GM21526 (cell line): ENCODE measurements at regions not wholly inside any gene's neighbourhood (a gene's known extent, or its start where the extent isn't known, plus 50 kb on each side); places are given as distances from the start of the nearest gene placed in this dataset.
A peak's percentile ranks its signal among the peaks of the same experiment; 100 is the strongest.

Source experiments
- ATAC-seq: cut with Tn5 transposase; IDR thresholded peaks from one replicate; pipeline ENCODE4 v1.9.1; 2021; ENCODE audit warnings: moderate library complexity; ENCODE audit not compliant: unreplicated experiment, low FRiP score

DNA sequence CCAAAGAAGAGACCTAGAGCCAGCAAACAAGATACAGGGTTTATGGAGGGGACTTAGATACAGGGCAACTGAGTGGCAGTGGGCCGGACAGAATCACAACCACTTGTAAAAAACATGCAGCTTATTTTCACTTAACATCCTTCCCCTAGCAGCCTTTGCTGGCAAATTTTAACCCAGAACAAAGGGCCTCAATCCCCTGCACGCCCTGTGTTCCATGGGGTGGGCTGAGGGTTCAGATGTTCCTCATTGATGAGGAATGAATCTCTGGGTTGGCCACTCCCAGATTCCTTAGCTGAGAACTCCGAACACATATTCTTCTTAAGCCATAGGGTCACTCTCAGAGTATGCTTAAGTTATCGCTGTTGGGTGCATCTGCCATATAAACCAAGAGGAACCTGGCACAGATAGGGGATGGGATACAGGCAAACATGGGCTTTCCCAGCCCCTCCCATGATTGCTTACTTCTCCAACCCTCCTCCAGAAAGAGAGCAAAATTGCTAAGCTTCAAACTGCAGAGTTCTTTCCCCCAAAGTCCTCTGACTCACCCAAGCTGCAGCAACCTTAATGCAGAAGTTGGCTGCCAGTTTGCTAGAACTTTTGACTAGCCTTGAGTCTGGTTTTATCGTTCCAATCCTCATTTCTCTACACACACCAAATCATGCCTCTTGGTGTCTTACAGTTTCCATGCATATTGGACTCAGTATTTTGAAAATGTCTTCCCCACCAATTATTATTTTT, 146.9 kb downstream of the CD47 start:
- ATAC-seq, result no peak

- ATAC-seq, result no peak
These were observed 147.7 kb downstream of the CD47 start for GRCh38 chr3:107942951-107943749.

DNA sequence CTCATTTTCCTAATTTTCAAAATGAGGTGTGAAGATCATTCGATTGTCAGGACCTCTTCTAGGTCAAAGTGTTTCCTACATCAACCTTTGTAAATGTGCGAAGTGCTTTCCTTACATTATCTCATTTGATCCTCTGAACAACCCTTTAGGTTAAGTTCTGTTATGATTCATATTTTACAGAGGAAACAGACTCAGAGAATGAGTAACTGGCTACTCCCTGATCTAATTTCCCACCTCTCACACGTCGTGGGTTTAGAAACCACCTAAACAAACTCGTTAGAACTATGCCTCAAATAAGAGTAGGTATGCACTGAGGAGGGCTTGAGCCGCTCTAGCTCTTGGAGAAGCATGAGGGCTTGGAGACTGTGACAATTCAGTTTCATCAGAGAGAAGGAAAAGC, 148.6 kb downstream of the CD47 start:
- ATAC-seq, result no peak

DNA sequence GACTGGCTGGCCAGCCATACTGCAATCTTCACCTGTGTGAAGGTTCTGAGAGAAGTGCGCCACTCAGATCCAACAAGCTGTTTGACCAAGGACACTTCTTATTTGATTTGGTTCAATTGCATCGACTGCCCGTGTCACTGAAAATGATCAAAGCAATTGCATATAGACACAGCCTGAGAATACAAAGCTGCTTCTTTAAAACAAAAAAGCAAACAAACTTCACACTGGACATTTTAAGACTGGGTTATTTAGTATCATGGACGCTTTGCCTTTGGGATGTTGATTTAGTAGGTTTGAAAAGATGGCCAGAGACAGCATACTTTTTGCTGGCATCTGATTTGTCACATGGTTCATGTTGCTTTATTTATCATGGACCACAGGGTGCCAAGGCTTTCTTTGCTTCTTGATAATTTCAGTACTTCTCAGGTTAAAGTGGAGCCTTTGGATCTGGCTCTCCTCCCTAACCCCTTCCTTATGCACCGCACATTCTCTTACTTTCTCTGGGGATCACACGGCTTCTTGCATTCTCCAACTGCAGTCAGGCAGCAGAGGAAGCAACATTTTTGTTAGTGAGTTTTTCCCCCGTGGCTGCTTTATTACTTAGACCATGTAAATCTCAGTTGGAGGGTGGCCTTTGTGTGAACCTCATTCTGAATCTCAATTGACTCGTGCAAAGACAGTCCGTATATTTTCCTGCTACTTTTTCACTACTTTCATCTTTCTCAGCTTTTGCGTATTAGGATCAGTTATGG, 151.0 kb downstream of the CD47 start:
- no peak for ATAC-seq

DNA sequence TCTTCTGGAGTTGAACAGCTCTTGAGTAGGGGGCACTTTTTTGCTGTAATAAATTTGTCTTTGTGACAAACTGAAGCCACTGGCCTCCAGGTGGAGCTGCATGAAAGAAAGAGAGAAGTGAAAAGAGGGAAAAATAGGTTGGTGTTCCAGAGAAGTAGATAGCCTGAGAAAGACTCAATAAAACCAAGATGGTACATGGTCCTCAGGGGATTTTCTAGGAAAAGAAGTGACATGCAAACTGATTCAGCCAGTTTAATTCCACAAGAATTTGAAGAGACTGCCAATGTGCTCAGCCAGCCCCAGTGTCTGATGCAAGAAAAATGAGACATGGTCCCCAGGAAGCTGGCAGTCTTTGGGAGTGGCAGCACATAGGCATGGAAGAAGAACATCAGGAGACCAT, 152.7 kb downstream of the CD47 start:
- no peak for ATAC-seq

- ATAC-seq, result no peak
These were observed 156.0 kb downstream of the CD47 start for GRCh38 chr3:107934808-107935207.

GRCh38 chr3:107933450-107933849, 157.4 kb downstream of the CD47 start:
- no peak for ATAC-seq

GRCh38 chr3:107931326-107931725, 159.5 kb downstream of the CD47 start:
- no peak for ATAC-seq

- no peak for ATAC-seq
These were observed 161.7 kb downstream of the CD47 start for GRCh38 chr3:107929088-107929487.

DNA sequence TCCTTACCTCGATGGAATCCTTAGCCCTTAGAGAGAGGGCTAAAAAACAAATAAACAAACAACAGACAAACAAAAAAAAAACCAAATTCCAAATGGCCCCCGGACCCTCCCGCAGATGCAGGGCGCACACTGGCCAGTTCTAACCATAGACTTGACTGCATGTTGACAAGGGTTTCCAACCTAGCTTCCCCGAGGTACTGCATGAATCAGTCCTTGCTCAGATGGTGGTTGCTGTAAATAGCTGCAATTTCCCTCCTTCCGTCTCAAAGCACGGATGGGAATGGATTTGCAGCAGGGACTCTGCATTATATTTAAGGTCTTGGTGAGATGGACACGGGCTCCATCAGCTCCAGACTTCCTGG, 162.8 kb downstream of the CD47 start:
- no peak for ATAC-seq

DNA sequence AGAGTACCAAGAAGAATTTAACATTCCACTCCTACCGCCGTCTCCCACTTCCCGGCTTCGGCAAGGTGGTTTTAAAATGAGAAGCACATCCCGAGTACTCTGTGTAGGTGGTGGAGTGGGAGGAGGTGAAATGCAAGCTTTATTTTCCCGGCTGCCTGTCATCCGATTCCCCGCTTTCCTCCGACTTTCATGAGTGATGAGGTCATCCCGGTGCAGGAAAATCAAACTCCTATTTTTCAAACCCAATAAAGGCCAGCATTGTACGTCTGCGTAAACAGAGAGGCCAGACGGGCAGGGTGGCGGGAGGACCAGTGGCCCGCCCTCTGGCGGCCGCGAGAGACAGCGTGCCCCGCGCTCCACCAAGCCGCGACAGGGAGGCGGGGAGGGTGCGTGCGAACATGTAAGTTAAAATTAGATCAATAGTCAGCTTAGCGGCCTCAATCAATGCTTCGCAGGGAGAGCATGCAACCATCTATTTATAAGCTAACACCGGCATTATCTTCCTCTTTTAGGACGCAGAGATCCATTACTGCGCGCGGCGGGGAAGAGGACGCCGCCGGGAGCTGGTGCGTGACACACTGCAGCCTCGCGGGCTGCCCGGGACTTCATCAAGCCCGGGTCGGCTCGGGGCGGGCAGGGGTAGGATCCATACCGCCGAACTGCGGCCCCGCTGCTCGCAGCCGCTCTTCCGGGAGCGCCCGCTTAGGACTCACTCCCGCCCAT, 163.3 kb downstream of the CD47 start:
- peak; percentile 96 for ATAC-seq

- no peak for ATAC-seq
These were observed 165.0 kb downstream of the CD47 start for GRCh38 chr3:107925851-107926250.

DNA sequence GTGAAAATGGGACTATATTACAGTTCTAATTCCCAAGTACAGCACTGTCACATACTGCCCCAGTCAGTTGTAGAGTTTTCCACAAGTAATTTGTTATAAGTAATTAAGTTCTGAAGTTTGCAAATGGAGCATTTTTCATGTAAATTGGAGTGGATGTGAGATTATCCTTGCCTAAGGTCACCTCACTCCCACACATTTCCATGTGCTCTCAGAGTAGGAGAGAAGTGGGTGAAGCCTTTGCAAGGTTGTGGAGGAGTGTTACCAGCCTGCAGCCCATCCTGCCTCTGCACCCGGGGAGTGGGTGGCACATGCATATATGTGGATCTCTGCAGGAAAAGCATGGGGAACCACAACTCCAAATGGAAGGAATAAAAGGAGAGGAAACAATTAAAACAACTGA, 169.8 kb downstream of the CD47 start:
- ATAC-seq, result no peak

DNA sequence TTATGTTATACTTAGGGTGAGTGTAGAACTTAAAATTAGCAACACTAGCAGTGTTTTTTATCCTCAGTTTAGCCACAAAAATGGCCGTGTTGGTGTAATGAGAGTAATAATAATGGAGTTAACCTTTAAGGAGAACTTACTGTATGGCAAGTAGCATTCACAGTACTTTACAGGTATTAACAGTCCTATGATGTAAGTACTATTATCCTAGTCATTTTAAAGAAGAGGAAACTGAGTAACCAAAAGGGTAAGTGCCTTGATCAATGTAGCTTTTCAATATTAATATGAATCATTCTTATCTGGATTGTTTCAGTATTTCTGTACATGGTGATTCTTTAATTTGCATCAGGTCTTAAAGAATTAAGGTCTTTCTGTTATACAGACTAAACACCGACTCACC, 170.3 kb downstream of the CD47 start:
- no peak for ATAC-seq

GRCh38 chr3:107919239-107919638, 171.6 kb downstream of the CD47 start:
- ATAC-seq, result no peak

DNA sequence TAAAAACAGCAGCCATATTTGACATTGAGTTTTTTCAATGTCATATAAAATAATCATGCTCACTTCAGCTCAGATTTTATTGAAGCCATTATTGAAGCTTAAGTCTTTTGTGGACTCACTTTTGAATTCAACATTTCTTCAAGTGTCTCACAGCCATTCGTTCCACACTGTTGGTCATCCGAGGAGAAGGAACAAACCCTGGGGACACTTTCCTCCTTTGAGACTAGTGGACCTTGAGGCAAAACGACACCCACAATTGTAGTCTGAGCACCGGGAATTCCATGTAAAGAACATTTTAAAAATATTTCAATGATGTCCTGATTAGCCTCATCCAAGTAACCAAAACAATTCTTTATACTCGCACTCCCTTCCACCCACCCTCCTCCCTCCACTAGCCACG, 174.7 kb downstream of the CD47 start:
- no peak for ATAC-seq

GRCh38 chr3:107915706-107916105, 175.1 kb downstream of the CD47 start:
- ATAC-seq, result no peak

- no peak for ATAC-seq
These were observed 177.1 kb downstream of the CD47 start for GRCh38 chr3:107913701-107914100.

DNA sequence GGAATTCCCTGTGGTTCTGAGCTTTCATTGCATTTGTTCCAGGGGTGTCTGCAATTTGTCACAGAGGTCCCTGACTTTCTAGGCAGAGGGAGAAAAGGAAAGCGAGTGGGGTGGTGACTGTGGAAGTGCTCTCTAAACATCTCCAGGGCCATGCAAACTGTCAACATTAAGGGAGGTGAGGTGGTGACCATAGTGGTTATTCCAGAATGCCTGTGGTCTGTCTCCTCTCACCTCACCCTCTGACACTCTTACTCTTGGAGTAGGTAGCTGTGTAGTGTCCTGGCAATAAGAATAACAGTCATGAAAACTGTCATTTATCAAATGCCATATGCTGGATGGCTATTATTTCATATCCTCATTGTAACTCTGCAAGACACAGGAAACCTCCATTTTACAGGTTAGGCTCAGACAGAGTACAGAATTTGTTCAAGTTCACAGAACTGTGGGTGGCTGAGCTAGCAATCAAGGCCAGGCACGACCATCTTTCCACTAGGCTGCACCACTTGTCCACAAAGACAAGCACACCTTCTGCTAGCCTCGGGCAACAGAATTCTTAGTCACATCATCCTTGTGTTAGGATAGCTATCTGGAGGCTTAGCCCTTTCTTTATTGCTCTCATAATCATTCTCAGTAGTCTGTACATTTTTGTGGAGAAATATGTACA, 179.4 kb downstream of the CD47 start:
- ATAC-seq, result no peak

GRCh38 chr3:107910713-107911259, 180.0 kb downstream of the CD47 start:
- ATAC-seq, result peak; percentile 97
